ENCODE measurements at regions not wholly inside any gene's neighbourhood (a gene's known extent, or its start where the extent isn't known, plus 50 kb on each side); places are given as distances from the start of the nearest gene placed in this dataset.

DNA sequence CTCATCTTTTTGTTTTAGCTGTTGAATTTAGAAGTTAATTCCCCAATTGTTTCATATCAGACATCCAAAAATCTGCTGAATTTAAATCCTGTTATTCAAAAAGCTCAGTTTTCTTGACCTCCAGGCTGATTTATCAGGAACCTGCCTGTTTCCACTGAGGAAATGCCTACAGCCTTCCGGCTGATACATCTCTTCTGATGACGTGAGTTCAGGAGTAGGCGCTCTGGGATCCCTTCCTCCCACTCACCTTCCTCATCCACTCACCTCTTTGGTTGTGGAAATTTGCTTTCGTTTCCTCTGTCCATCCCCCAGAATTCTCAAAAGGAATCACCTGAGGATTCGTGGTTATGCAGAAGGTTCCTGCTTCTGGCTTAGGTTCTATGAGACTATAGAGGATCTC, 55.4 kb upstream of the ALDH1A3 start:
- WGBS, 2 experiments (ENCODE audit: extremely low coverage in 1 of 2, insufficient coverage in 1 of 2, insufficient read length in 1 of 2, insufficient replicate concordance in 2 of 2, low coverage in 1 of 2, low lambda C conversion rate in 2 of 2, missing lambda C conversion rate in 1 of 2): 92% methylated on average over 5 of the region's 5 CpGs; no CpG with 5 or more reads in 1 of the 2 experiments
- no peak overlapping the region for H3K18ac ChIP-seq (ENCODE audit: extremely low read depth, low read length)
- H3K36me3 ChIP-seq (ENCODE audit: control insufficient read depth in 2 of 4, insufficient read depth in 4 of 4, low read length in 3 of 4): no peaks in the 10 kb centered on the region
- no peaks in the 10 kb centered on the region for H4K20me1 ChIP-seq (replicated peaks in 1 of 2; ENCODE audit: control insufficient read depth in 1 of 2, insufficient read depth in 2 of 2, low read length in 2 of 2)
- H3K14ac ChIP-seq (ENCODE audit: insufficient read length): no peak overlapping the region
- TF ChIP-seq NRF1 (IDR thresholded peaks at IDR 0.05; ENCODE audit: low read depth, low read length) (no peak), TAF7 (optimal IDR thresholded peaks at IDR 0.05; ENCODE audit: borderline replicate concordance, low read depth, low read length) (no peak), RNF2 (IDR thresholded peaks at IDR 0.05; ENCODE audit: borderline replicate concordance, low read depth, low read length, missing control alignments, poor library complexity, severe bottlenecking) (no peak), MAFK (IDR thresholded peaks at IDR 0.05; ENCODE audit: low read depth, low read length) (no peak), EP300 (IDR thresholded peaks at IDR 0.05; ENCODE audit: borderline replicate concordance in 1 of 2, low read depth in 2 of 2, low read length in 2 of 2) (no peak), CHD1 (IDR thresholded peaks at IDR 0.05; ENCODE audit: low read depth, low read length) (no peak), EZH2 (IDR thresholded peaks at IDR 0.05; ENCODE audit: low read depth, low read length, severe bottlenecking) (no peak), SIN3A (conservative IDR thresholded peaks at IDR 0.05 in 1 of 2, IDR thresholded peaks at IDR 0.05 in 1 of 2; ENCODE audit: low read depth in 1 of 2, low read length in 2 of 2) (no peak), BACH1 (IDR thresholded peaks at IDR 0.05; ENCODE audit: low read length) (no peak), NANOG (IDR thresholded peaks at IDR 0.05; ENCODE audit: insufficient read depth, low read depth, low read length, poor library complexity, severe bottlenecking) (no peak), SRF (IDR thresholded peaks at IDR 0.05; ENCODE audit: low read depth, low read length) (no peak)
- no peaks in the 10 kb centered on the region for H3K79me2 ChIP-seq (ENCODE audit: control insufficient read depth in 1 of 2, insufficient read depth in 2 of 2, low read length in 2 of 2)
- H3K9ac ChIP-seq (replicated peaks in 1 of 4; ENCODE audit: extremely low read depth in 1 of 4, low read depth in 3 of 4, low read length in 3 of 4): no peak overlapping the region
- no peak overlapping the region for H4K5ac ChIP-seq (ENCODE audit: insufficient read length, low read depth, low read length)
- H3K23me2 ChIP-seq (ENCODE audit: low read depth, low read length): no peaks in the 10 kb centered on the region
- H2BK5ac ChIP-seq (ENCODE audit: low read depth, low read length): no peak overlapping the region
- H2BK20ac ChIP-seq (ENCODE audit: low read length): no peak overlapping the region
- no peak for DNase-seq (ENCODE audit: low read depth in 1 of 2, low spot score in 2 of 2)
- no peaks in the 10 kb centered on the region for H3K4me1 ChIP-seq (replicated peaks in 1 of 4; ENCODE audit: control insufficient read depth in 3 of 4, insufficient read depth in 4 of 4, low read length in 3 of 4)
- no peak overlapping the region for H3K4me2 ChIP-seq (ENCODE audit: insufficient read depth in 1 of 2, low read depth in 2 of 2, low read length in 2 of 2)
- no peak overlapping the region for H2AK5ac ChIP-seq (ENCODE audit: low read depth, low read length)
- H2AFZ ChIP-seq (ENCODE audit: low read length): no peak overlapping the region
- no peaks in the 10 kb centered on the region for H3K79me1 ChIP-seq (ENCODE audit: low read depth, low read length)
- H4K91ac ChIP-seq (replicated peaks; ENCODE audit: insufficient read length, low read length): no peak overlapping the region
- ChIA-PET POLR2A (ENCODE audit: partially characterized antibody) (no interaction called here), CTCF (ENCODE audit: partially characterized antibody) (no interaction called here)
- H3K27ac ChIP-seq (ENCODE audit: low read depth, low read length): no peak overlapping the region
- no peak overlapping the region for H3K4ac ChIP-seq (replicated peaks; ENCODE audit: insufficient read length, low read depth, low read length)
- H3K56ac ChIP-seq (replicated peaks; ENCODE audit: insufficient read length, low read depth, low read length): no peak overlapping the region
- no peak overlapping the region for H3K4me3 ChIP-seq (ENCODE audit: extremely low read depth in 1 of 4, insufficient read depth in 2 of 4, low read depth in 3 of 4, low read length in 4 of 4)
- no peak overlapping the region for H4K8ac ChIP-seq (ENCODE audit: extremely low read depth, insufficient read depth, low read length)
- H2BK120ac ChIP-seq (replicated peaks; ENCODE audit: low read depth, low read length): no peak overlapping the region
- no peak overlapping the region for H3K23ac ChIP-seq (ENCODE audit: insufficient read length)
- H3K27me3 ChIP-seq (replicated peaks in 1 of 4; ENCODE audit: control insufficient read depth in 3 of 4, extremely low read depth in 1 of 4, insufficient read depth in 3 of 4, low read length in 3 of 4): no peaks in the 10 kb centered on the region
- peaks cover 0 to 4% of the 10 kb centered on the region in 2 experiments; a peak in 1 of 4 replicates for H3K9me3 ChIP-seq (ENCODE audit: insufficient read depth in 2 of 2, low read depth in 1 of 2, low read length in 1 of 2)
- FAIRE-seq: no peak
- no peak overlapping the region for H2BK12ac ChIP-seq (ENCODE audit: low read depth, low read length)
- H2BK15ac ChIP-seq (ENCODE audit: low read length): no peak overlapping the region

All from H1 (cell line).